GM23338 (cell line): ENCODE measurements at regions not wholly inside any gene's neighbourhood (a gene's known extent, or its start where the extent isn't known, plus 50 kb on each side); places are given as distances from the start of the nearest gene placed in this dataset.

Experiments used
- CREB1 ChIP-seq: fragments of 250-450 bp; sonication (Bioruptor Pico); IDR thresholded peaks from 2 replicates; pipeline ENCODE4 v1.5.0; 2020; ENCODE audit warnings: low read depth, mild to moderate bottlenecking, moderate library complexity
- EZH2 ChIP-seq: fragments of 200-600 bp; sonication (generic); IDR thresholded peaks from one replicate; pipeline ENCODE4 v1.8.0; 2017; ENCODE audit warnings: antibody characterized with exemption, mild to moderate bottlenecking, low read depth; ENCODE audit not compliant: unreplicated experiment
- EZH2phosphoT487 ChIP-seq: fragments of 200-600 bp; sonication (generic); IDR thresholded peaks from one replicate; pipeline ENCODE4 v1.8.1; 2018; ENCODE audit warnings: antibody characterized with exemption; ENCODE audit not compliant: unreplicated experiment
- NANOG ChIP-seq: IDR thresholded peaks from 2 replicates; pipeline ENCODE4 v1.6.1; 2016; ENCODE audit warnings: antibody characterized with exemption, borderline replicate concordance
- POLR2AphosphoS5 ChIP-seq: IDR thresholded peaks from 2 replicates; pipeline ENCODE4 v1.6.1; 2016; ENCODE audit warnings: antibody characterized with exemption, low read depth
- ZNF114 ChIP-seq: fragments of 250-450 bp; sonication (Bioruptor Pico); IDR thresholded peaks from 2 replicates; pipeline ENCODE4 v1.5.0; 2020; ENCODE audit warnings: mild to moderate bottlenecking, moderate library complexity
- ZNF331 ChIP-seq: fragments of 250-450 bp; sonication (Bioruptor Pico); IDR thresholded peaks from 2 replicates; pipeline ENCODE4 v1.5.0; 2020; ENCODE audit warnings: low read depth, mild to moderate bottlenecking, moderate library complexity
- TF ChIP-seq, protein P1 (sequence below), 2 experiments: fragments of 200-600 bp in 1 of 2; sonication (generic) in 1 of 2; conservative IDR thresholded peaks; 2 replicates each; pipeline versions ENCODE4 v1.5.1 to v1.6.1; 2016 to 2017; ENCODE audit warnings: antibody characterized with exemption in 2 of 2, low read depth in 2 of 2, mild to moderate bottlenecking in 2 of 2, moderate library complexity in 1 of 2
- TF ChIP-seq, protein P2 (sequence below): IDR thresholded peaks from one replicate; pipeline ENCODE4 v1.6.1; 2018; ENCODE audit warnings: antibody characterized with exemption; ENCODE audit not compliant: unreplicated experiment

- TF ChIP-seq, protein P1, sequence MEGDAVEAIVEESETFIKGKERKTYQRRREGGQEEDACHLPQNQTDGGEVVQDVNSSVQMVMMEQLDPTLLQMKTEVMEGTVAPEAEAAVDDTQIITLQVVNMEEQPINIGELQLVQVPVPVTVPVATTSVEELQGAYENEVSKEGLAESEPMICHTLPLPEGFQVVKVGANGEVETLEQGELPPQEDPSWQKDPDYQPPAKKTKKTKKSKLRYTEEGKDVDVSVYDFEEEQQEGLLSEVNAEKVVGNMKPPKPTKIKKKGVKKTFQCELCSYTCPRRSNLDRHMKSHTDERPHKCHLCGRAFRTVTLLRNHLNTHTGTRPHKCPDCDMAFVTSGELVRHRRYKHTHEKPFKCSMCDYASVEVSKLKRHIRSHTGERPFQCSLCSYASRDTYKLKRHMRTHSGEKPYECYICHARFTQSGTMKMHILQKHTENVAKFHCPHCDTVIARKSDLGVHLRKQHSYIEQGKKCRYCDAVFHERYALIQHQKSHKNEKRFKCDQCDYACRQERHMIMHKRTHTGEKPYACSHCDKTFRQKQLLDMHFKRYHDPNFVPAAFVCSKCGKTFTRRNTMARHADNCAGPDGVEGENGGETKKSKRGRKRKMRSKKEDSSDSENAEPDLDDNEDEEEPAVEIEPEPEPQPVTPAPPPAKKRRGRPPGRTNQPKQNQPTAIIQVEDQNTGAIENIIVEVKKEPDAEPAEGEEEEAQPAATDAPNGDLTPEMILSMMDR (conservative IDR thresholded peaks at IDR 0.05; ENCODE audit: low read depth in 2 of 2) = no peak
- TF ChIP-seq, protein P2, sequence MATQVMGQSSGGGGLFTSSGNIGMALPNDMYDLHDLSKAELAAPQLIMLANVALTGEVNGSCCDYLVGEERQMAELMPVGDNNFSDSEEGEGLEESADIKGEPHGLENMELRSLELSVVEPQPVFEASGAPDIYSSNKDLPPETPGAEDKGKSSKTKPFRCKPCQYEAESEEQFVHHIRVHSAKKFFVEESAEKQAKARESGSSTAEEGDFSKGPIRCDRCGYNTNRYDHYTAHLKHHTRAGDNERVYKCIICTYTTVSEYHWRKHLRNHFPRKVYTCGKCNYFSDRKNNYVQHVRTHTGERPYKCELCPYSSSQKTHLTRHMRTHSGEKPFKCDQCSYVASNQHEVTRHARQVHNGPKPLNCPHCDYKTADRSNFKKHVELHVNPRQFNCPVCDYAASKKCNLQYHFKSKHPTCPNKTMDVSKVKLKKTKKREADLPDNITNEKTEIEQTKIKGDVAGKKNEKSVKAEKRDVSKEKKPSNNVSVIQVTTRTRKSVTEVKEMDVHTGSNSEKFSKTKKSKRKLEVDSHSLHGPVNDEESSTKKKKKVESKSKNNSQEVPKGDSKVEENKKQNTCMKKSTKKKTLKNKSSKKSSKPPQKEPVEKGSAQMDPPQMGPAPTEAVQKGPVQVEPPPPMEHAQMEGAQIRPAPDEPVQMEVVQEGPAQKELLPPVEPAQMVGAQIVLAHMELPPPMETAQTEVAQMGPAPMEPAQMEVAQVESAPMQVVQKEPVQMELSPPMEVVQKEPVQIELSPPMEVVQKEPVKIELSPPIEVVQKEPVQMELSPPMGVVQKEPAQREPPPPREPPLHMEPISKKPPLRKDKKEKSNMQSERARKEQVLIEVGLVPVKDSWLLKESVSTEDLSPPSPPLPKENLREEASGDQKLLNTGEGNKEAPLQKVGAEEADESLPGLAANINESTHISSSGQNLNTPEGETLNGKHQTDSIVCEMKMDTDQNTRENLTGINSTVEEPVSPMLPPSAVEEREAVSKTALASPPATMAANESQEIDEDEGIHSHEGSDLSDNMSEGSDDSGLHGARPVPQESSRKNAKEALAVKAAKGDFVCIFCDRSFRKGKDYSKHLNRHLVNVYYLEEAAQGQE = no peak
- TF ChIP-seq POLR2AphosphoS5 (no peak), EZH2 (no peak), ZNF114 (no peak), CREB1 (CRISPR knock-in tag) (no peak), ZNF331 (CRISPR knock-in tag) (no peak), NANOG (no peak), EZH2phosphoT487 (no peak)
These were observed 102.2 kb downstream of the COL6A6 start for GRCh38 chr3:130619196-130619595.
